Left renal pelvis (tissue), 4 donors: ENCODE measurements at regions not wholly inside any gene's neighbourhood (a gene's known extent, or its start where the extent isn't known, plus 50 kb on each side); places are given as distances from the start of the nearest gene placed in this dataset.
"Not testable (repeated sequence)": the region's sequence is repeated elsewhere in the genome, so short reads cannot be mapped to it uniquely, and the experiment has no call there.

Experiments used
- DNase-seq, 4 donors: peaks; one replicate each; pipeline ENCODE4 v3.0.0-alpha.2; 2013; ENCODE audit warnings: low read depth in 4 of 4, low spot score in 3 of 4

GRCh38 chr9:38170155-38170554 is 101.1 kb upstream of the SHB start:
- not testable (repeated sequence) for DNase-seq

DNA sequence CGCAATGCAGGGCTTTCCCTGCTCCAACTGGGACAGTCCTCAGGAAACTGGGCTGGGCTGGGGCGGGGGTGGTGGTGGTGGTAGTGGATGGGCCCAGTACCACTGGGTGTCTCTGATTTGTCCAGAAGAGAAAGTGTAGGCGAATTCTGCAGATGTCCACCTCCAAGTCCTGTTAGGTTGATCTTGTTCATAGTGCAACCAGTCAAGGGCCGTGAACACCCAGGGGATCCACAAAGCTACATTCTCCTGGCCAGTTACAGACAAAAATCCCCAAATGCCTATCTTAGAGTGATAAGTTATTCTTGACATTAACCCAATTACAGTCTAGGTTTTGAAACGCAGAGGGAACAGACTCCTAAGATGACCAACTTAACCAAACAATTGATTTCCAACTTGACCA is 97.5 kb upstream of the SHB start:
- no peak for DNase-seq

GRCh38 chr9:38164659-38165221 is 95.7 kb upstream of the SHB start:
- no peak for DNase-seq

DNA sequence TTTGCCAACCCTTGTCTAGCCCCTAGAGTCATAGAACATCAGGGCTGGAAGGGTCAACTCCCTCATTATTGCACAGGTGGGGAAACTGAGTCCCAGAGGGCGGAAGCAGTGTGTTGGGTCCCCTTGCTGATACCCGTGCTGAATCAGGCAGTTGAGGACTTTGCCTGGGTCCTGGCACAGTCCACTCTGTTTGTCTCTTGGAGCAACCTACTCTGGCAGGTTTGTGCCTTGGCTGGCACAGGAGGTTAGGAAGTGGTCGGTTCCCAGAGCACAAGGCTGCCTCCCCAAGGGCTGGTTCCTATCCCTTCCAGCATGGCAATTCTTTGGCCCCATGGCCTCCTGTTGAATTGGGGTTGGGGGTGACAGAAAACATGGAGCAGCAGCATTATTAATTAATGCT is 94.5 kb upstream of the SHB start:
- no peak for DNase-seq

DNA sequence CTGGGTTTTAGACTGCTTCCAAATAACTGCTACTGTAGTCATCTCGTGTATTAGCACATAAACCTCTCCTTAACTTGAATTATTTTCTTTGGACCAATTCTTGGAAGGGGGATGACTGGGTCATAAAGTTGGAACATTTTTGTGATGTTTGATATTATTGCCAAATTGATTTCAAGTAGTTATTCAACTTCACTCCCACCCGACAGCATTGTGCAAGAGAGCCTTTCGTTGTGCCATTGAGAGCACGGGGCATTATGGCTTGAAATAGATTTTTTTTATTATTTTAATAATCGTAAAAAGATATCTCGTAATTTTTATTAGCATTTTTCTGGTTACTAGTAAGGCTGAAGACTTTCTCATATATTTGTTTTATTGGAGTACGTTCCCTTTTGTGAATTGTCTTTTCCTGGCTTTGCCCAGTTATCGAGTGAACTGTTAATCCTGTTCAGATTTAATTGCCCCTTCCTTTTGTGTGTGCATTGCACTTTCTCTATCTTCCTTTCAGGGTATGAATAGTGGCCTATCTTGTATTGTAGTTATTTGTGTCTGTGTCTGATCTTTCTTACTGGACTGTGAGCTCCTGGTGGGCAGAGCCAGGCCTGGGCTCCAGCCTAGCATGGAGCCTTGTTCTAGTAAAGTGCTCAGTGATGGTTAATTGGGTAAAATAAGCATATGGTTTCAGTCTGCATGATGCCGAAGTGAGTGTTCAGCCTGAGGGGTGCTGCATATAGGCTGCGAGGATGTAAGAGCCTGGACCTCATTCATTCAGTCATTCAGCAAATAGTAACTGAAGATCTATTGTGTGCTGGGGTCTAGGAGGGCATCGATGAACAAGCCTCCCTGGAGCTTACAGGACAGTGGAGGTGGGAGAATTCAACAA is 93.5 kb upstream of the SHB start:
- no peak for DNase-seq

- DNase-seq: peak in 1 of 4 donors; percentile 24
Observed at GRCh38 chr9:38160613-38161215, 91.7 kb upstream of the SHB start.

- no peak for DNase-seq
Observed at GRCh38 chr9:38159599-38159998, 90.6 kb upstream of the SHB start.

DNA sequence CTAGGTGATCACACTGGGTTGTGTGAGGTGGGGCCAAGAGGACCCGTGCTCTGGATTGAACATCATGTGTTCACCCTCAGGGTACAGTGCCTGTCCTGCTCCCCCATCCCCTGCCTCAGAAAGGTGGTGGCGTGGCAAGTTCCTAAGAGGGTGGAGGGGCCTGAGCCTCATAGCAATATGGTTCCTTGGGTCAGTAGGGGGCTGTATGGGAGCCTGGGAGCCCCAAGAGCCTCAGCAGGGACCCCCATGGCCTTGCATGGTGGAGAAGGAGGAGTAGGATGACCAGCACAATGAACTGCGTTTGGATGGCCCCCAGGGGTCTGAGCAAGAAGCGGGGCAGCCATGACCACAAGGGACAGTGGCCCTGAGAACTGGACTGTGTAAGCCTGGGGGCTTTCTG is 89.6 kb upstream of the SHB start:
- no peak for DNase-seq

GRCh38 chr9:38157711-38158110 is 88.7 kb upstream of the SHB start:
- no peak for DNase-seq

DNA sequence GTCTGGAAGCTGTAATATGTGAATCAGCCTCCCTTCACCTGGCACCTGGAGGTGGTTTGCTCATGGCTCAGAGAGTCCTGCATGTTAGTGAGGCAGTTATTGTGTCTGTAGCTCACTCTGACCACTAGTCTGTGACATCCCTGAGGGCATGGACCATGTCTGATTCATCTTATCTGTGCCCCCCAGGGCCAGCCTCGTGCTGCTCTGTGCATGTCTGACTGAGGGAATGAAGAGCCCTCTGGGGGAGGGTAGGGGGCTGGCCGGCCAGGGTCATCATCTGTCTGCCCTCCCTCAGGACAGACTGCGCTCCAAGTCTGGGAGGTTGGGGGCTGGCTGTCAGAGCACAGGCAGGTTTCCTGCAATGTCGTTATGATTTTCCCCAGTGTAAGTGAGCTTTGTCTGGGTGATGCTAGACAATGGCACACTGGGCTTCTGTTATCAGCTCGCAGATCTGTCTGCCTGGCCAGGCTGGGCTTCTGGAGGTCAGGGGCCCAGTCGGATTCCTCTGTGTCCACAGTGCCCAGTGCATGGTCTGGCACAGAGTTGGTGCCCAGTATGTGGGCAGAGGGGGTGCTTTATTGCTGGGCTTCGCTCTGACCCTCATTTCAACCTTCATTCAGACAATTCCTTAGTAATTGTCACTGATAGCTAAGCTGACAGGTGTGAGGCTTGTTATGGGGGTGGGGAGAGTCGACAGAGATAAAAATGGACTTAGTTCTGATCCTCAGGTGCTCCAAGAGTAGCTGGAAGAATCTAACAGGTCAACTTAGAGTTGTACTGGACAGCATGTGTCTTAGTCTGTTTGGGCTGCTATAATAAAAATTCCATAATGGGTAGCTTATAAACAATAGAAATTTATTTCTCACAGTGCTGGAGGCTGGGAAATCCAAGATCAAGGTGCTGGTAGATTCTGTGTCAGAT is 85.7 kb upstream of the SHB start:
- DNase-seq: no peak

GRCh38 chr9:38153910-38154291 is 84.9 kb upstream of the SHB start:
- no peak for DNase-seq

DNA sequence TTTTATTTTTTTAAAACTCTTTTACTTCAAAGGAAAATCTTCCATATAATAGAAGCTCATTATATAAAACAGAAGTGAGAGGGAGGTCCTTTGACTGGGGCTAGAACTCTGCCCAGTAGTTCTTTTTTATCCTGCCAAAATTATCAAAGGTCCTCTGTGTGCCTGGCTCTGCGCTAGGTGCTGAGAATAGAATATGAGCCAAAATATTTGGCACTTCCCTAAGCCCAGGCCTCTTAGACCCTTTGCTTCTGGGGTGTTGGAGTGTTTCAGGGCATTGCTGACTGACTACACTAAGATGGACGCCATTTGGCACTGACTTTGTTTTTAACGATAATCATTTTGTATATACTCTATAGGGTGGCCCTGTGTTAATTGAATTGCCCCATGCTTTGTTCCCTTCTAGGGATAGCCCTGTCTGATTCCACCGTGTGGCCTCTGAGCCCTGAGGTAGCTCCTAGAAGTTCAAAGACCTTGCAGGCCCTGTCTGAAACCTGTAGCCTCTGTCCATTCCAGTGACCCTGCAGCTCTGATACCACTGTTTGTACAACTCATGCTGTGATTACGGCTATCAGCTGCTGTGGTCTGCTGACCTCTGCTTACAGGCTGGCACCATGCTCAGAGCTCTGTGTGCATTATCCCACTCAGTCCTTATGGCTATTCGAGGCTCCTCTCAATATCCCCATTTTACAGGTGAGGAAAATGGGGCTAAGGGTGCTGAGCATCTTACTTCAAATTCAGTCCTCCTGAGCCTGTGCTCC is 84.3 kb upstream of the SHB start:
- no peak for DNase-seq

DNA sequence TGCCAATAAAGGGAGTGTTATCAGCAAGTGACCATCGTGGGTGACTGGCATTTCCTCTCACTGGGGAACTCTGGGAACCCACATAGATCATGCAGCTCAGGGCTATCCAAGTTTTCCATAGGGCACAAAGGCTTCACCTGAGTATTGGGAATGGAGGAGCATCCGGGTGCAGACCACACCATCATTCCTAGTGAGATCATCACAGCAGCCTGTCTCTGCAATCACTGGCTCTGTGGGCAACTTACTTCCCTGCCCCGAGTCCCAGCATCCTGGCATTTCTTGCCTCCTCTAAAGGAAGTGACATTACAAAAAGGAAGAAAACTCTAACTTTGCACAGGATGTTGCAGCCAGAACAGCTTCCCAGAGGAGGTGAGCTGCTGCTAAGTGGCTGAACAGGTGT is 80.6 kb upstream of the SHB start:
- no peak for DNase-seq

- DNase-seq: no peak
Observed at GRCh38 chr9:38146844-38147243, 77.8 kb upstream of the SHB start.

DNA sequence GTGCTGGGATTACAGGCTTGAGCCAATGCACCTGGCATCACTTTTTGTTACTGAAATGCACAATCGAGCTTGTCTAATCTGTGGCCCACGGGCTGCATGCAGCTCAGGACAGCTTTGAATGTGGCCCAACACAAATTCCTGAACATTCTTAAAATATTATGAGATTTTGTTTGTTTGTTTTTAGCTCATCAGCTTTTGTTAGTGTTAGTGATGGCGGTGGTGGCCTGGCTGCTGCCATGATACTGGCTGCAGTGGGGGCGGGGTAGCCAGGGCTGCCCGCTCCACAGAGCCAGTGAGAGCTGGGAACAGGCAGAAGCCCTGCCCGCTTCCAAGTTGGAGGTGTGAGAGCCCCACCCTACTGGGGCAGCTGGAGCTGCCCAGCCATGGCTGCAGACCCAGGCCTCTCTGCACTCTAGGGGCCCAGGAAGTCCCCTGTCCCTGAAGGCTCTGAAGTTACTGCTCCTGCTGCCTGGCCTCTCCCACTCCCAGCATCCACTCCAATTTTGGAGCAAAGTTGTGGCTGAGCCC is 76.6 kb upstream of the SHB start:
- DNase-seq: no peak

- no peak for DNase-seq
Observed at GRCh38 chr9:38144421-38144820, 75.4 kb upstream of the SHB start.

GRCh38 chr9:38141746-38142591 is 72.9 kb upstream of the SHB start:
- no peak for DNase-seq

DNA sequence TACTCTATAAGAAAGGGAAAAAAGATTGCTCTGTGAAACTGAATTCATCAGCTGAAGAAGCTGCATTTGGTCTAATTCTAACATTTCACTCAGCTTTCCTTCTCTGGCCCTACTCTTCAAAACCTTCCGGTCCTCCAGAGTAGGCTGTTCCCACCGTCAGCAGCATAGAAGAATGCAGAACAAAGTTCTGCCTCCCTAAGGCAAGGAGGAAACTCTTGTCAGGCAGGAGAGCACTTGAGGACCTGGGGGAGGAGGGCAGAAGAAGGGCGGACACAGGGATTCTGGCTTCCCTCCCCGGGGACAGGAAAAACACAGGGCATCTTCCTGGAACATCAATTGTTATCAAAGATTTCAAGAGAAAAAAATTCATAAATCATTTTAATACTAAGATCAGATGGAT is 69.2 kb upstream of the SHB start:
- DNase-seq: no peak

DNA sequence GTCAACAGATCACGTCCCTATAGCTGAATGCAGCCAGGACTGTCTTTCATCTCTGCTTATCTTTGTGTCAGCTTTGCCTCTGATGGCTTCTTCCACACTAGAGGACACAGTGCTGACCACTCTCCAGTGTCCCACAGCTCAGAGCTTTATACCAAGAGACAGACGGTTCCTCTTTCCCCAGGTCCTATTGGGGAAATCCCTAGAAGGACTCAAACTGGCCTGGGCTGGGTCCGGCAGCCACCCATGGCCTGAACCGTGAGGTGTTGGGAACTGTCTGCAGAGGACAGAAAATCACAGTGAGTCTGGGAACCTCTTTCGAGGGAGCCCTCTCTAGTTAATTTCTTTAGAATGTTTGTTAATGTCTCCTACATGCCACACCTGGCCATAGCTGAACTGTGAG is 68.3 kb upstream of the SHB start:
- DNase-seq: no peak
